ENCODE measurements at regions not wholly inside any gene's neighbourhood (a gene's known extent, or its start where the extent isn't known, plus 50 kb on each side); places are given as distances from the start of the nearest gene placed in this dataset.

- TF ChIP-seq POLR2A (IDR thresholded peaks at IDR 0.05; ENCODE audit: low read depth, low read length) (no peak), POLR2AphosphoS5 (IDR thresholded peaks at IDR 0.05; ENCODE audit: insufficient read depth, low read depth, low read length) (no peak), EZH2 (IDR thresholded peaks at IDR 0.05; ENCODE audit: borderline replicate concordance, low read depth, low read length, severe bottlenecking) (no peak), FOS (IDR thresholded peaks at IDR 0.05; ENCODE audit: borderline replicate concordance, insufficient read depth, low read length) (no peak)
- TF ChIP-seq, protein P1, sequence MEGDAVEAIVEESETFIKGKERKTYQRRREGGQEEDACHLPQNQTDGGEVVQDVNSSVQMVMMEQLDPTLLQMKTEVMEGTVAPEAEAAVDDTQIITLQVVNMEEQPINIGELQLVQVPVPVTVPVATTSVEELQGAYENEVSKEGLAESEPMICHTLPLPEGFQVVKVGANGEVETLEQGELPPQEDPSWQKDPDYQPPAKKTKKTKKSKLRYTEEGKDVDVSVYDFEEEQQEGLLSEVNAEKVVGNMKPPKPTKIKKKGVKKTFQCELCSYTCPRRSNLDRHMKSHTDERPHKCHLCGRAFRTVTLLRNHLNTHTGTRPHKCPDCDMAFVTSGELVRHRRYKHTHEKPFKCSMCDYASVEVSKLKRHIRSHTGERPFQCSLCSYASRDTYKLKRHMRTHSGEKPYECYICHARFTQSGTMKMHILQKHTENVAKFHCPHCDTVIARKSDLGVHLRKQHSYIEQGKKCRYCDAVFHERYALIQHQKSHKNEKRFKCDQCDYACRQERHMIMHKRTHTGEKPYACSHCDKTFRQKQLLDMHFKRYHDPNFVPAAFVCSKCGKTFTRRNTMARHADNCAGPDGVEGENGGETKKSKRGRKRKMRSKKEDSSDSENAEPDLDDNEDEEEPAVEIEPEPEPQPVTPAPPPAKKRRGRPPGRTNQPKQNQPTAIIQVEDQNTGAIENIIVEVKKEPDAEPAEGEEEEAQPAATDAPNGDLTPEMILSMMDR (IDR thresholded peaks at IDR 0.05; ENCODE audit: extremely low read depth in 1 of 2, insufficient read depth in 1 of 2, low read depth in 1 of 2, low read length in 2 of 2): no peak
These were observed 117.6 kb upstream of the DTNA start for GRCh38 chr18:34592481-34592880.

All from endothelial cell of umbilical vein (primary cell).